C4-2B (cell line): ENCODE measurements at regions not wholly inside any gene's neighbourhood (a gene's known extent, or its start where the extent isn't known, plus 50 kb on each side); places are given as distances from the start of the nearest gene placed in this dataset.
"Not testable (repeated sequence)": the region's sequence is repeated elsewhere in the genome, so short reads cannot be mapped to it uniquely, and the experiment has no call there.

Source experiments
- H3K27ac ChIP-seq: fragments of 450-650 bp; 2 replicates; pipeline ENCODE4 v1.5.1; 2017
- CTCF ChIP-seq: fragments of 450-650 bp; conservative IDR thresholded peaks from 2 replicates; pipeline ENCODE4 v1.5.1; 2017; ENCODE audit warnings: mild to moderate bottlenecking
- ZFX ChIP-seq: fragments of 450-650 bp; IDR thresholded peaks from 2 replicates; pipeline ENCODE4 v1.6.1; 2017

- TF ChIP-seq ZFX (no peak), CTCF (peak; percentile 95)
- H3K27ac ChIP-seq: no peak overlapping the region
Observed at GRCh38 chr22:35154937-35155387, 89.0 kb downstream of the ISX start.

GRCh38 chr22:35155403-35156025 is 89.6 kb downstream of the ISX start:
- TF ChIP-seq ZFX: no peak
- no peak; the same call in 1 of the 2 replicates for TF ChIP-seq CTCF
- no peak overlapping the region for H3K27ac ChIP-seq

DNA sequence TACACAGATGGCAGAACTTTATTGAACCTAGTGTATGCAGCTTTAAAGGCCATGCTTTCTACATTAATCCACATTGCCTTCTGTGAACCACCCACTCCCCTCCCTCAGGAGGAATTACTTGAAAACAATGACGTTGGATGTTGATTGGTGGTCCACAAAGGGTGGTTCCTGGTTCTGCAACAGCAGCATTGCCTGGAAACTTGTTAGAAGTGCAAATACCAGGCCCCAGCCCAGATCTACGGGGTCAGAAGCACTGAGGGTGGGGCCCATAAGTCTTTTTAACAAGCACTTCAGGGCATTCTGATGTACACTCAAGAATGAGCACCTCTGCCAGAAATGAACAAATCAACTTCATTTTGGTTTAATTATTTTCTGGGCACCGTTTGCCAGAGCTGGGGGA is 91.0 kb downstream of the ISX start:
- TF ChIP-seq CTCF (no peak), ZFX (no peak)
- no peak overlapping the region for H3K27ac ChIP-seq

- no peak for TF ChIP-seq CTCF
- no peak for TF ChIP-seq ZFX
Observed at GRCh38 chr22:35158336-35158735, 92.4 kb downstream of the ISX start.

DNA sequence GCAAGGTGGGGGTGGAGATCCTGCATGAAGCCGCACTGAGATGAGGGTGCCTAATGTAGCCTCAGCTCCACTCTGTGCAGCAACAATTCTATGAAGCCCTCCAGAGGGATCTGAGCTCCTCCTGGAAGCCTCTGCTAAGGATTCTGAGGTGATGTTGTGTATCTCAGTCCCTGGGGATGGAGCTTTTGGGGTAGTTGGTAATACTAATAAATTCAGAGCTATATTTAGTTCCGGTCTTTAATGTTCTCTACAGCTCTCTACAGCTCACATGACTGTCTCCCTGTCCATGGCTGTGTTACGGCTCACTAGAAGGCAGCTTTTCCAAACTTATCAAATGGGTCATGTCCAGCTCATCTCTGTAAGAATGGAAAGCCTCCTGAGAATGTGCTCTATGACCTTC is 93.4 kb downstream of the ISX start:
- TF ChIP-seq CTCF (no peak), ZFX (no peak)
- no peak overlapping the region for H3K27ac ChIP-seq

More at GRCh38 chr22:35158336-35158735, 92.4 kb downstream of the ISX start:
- H3K27ac ChIP-seq: no peak overlapping the region

GRCh38 chr22:35160268-35160667 is 94.3 kb downstream of the ISX start:
- TF ChIP-seq CTCF (no peak), ZFX (no peak)
- no peak overlapping the region for H3K27ac ChIP-seq

DNA sequence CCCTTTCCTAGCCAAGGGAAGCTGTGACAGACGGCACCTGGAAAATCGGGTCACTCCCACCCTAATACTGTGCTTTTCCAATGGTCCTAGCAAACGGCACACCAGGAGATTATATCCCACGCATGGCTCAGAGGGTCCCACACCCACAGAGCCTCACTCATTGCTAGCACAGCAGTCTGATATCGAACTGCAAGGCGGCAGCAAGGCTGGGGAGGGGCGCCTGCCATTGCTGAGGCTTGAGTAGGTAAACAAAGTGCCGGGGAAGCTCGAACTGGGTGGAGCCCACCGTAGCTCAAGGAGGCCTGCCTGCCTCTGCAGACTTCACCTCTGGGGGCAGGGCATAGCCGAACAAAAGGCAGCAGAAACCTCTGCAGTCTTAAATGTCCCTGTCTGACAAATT is 91.4 kb upstream of the HMGXB4 start:
- not testable (repeated sequence) for H3K27ac ChIP-seq
